K562 (cell line): ENCODE measurements at regions not wholly inside any gene's neighbourhood (a gene's known extent, or its start where the extent isn't known, plus 50 kb on each side); places are given as distances from the start of the nearest gene placed in this dataset.

ENCODE experiments used
- ATAC-seq: fragments of 200-7000 bp; cut with Tn5 transposase; 3 replicates; pipeline ENCODE4 v1.9.1; 2020; ENCODE audit warnings: moderate library complexity
- BruUV-seq: library from RNA; stranded (reverse); fragments of 400-500 nt; replicated peaks from 2 replicates; lab custom pipeline; 2021; lab: Mats Ljungman, UMichigan
- CTCF ChIA-PET: fragments of 300-600 bp; formaldehyde crosslinking; extraction: SDS; loops from one replicate; lab custom pipeline; 2021; ENCODE audit warnings: low intra/inter-chr PET ratio; lab: Yijun Ruan, JAX
- POLR2A ChIA-PET: fragments of 300-600, 350-650 bp; sonication (Branson Sonifier 250); formaldehyde crosslinking; extraction: SDS; loops from one replicate; lab custom pipeline; 2021; ENCODE audit warnings: antibody characterized with exemption, inconsistent platforms; lab: Yijun Ruan, JAX
- DNase-seq, 4 experiments: peaks; one replicate each; pipeline versions ENCODE4 v3.0.0 to v3.0.0-alpha.2; 2011 to 2018; ENCODE audit warnings: low spot score in 3 of 4, mixed read lengths in 3 of 4; ENCODE audit errors: extremely low read depth in 1 of 4
- FAIRE-seq: peaks from 2 replicates; lab custom pipeline; 2011; peaks lifted over from hg19 to GRCh38; lab: Jason Lieb, UNC
- H2AFZ ChIP-seq: 2 replicates; pipeline ENCODE4 v1.6.0; 2011; ENCODE audit warnings: low read depth, low read length, control low read depth, inconsistent platforms
- H3K27ac ChIP-seq: fragments of 200-600 bp; 3 replicates; pipeline ENCODE4 v1.8.0; 2011; ENCODE audit warnings: low read depth, mild to moderate bottlenecking, control low read depth, inconsistent platforms, low read length, moderate library complexity, mixed read lengths; ENCODE audit errors: extremely low read depth
- H3K27me3 ChIP-seq, 2 experiments: fragments of 300-600 bp in 1 of 2; 2 replicates in 1 of 2; 3 replicates in 1 of 2; pipeline versions ENCODE4 v1.6.0 to v1.8.0; 2011; ENCODE audit warnings: inconsistent platforms in 2 of 2, low read length in 2 of 2, mild to moderate bottlenecking in 1 of 2, mixed read lengths in 1 of 2, moderate library complexity in 1 of 2; ENCODE audit not compliant: control insufficient read depth in 2 of 2, insufficient read depth in 2 of 2
- H3K36me3 ChIP-seq: fragments of 300-600 bp; 3 replicates; pipeline ENCODE4 v1.8.0; 2011; ENCODE audit warnings: mild to moderate bottlenecking, low read length, inconsistent platforms; ENCODE audit not compliant: control insufficient read depth, insufficient read depth
- H3K4me1 ChIP-seq, 2 experiments: fragments of 200-600 bp in 1 of 2; replicated peaks in 1 of 2; 2 replicates in 1 of 2; 3 replicates in 1 of 2; pipeline versions ENCODE4 v1.5.1 to v1.8.0; 2011; ENCODE audit warnings: inconsistent platforms in 2 of 2, low read length in 2 of 2, mild to moderate bottlenecking in 1 of 2, mixed read lengths in 1 of 2, moderate library complexity in 1 of 2; ENCODE audit not compliant: control insufficient read depth in 2 of 2, insufficient read depth in 2 of 2
- H3K4me2 ChIP-seq: 2 replicates; pipeline ENCODE4 v1.6.1; 2011; ENCODE audit warnings: low read length, control low read depth, inconsistent platforms, mixed read lengths; ENCODE audit not compliant: insufficient read depth
- H3K4me3 ChIP-seq: fragments of 200-600 bp; sonication (generic), shearing (Covaris generic); 2 replicates; pipeline ENCODE4 v1.5.1; 2016; ENCODE audit warnings: control low read depth, inconsistent platforms
- H3K79me2 ChIP-seq: fragments of 200-600 bp; 3 replicates; pipeline ENCODE4 v1.8.0; 2011; ENCODE audit warnings: low read length, inconsistent platforms; ENCODE audit not compliant: control insufficient read depth, insufficient read depth
- H3K9ac ChIP-seq, 2 experiments: 2 replicates each; pipeline versions ENCODE4 v1.6.0 to v1.6.1; 2011; ENCODE audit warnings: low read depth in 2 of 2, low read length in 2 of 2, control low read depth in 1 of 2, inconsistent platforms in 1 of 2, mild to moderate bottlenecking in 1 of 2, mixed read lengths in 1 of 2; ENCODE audit not compliant: insufficient read depth in 1 of 2
- H3K9me1 ChIP-seq: one replicate; pipeline ENCODE4 v1.6.0; 2011; ENCODE audit warnings: inconsistent platforms, mild to moderate bottlenecking, low read length, moderate library complexity; ENCODE audit not compliant: control insufficient read depth, insufficient read depth
- H3K9me3 ChIP-seq: replicated peaks from 2 replicates; pipeline ENCODE4 v1.5.1; 2011; ENCODE audit warnings: low read depth, low read length, inconsistent platforms; ENCODE audit not compliant: control insufficient read depth, insufficient read depth
- H4K20me1 ChIP-seq: replicated peaks from 2 replicates; pipeline ENCODE4 v1.6.1; 2011; ENCODE audit warnings: low read length, inconsistent platforms, mixed read lengths; ENCODE audit not compliant: control insufficient read depth, insufficient read depth
- BRCA1 ChIP-seq, 2 experiments: fragments of 450-650 bp in 1 of 2; sonication (generic) in 1 of 2; formaldehyde crosslinking in 1 of 2; IDR thresholded peaks; 2 replicates each; pipeline versions ENCODE4 v1.5.0 to v1.6.1; 2017 to 2020; ENCODE audit warnings: mild to moderate bottlenecking in 1 of 2, missing genetic modification reagents in 1 of 2
- CBX8 ChIP-seq: fragments of 200-600 bp; sonication (generic); IDR thresholded peaks from 2 replicates; pipeline ENCODE4 v1.6.1; 2012; ENCODE audit warnings: borderline replicate concordance, mixed run types, low read depth, mild to moderate bottlenecking, moderate library complexity, mixed read lengths, low read length, control low read depth, inconsistent platforms; ENCODE audit not compliant: poor library complexity, severe bottlenecking; ENCODE audit errors: extremely low read depth
- NR4A1 ChIP-seq, 2 experiments: fragments of 250-450 bp in 1 of 2; fragments of 450-650 bp in 1 of 2; sonication (Bioruptor Pico) in 1 of 2; IDR thresholded peaks; 2 replicates each; pipeline versions ENCODE4 v1.4.0 to v1.6.1; 2016 to 2020; ENCODE audit warnings: mild to moderate bottlenecking in 2 of 2, missing compliant biosample characterization in 1 of 2, missing genetic modification characterization in 1 of 2, moderate library complexity in 1 of 2
- PKNOX1 ChIP-seq: fragments of 450-650 bp; IDR thresholded peaks from 2 replicates; pipeline ENCODE4 v1.6.1; 2016
- PURB ChIP-seq: sonication (generic); formaldehyde crosslinking; IDR thresholded peaks from 2 replicates; pipeline ENCODE4 v1.9.0; 2021; ENCODE audit warnings: low read depth, mild to moderate bottlenecking, missing genetic modification reagents
- RNF2 ChIP-seq: sonication (generic); IDR thresholded peaks from 2 replicates; pipeline ENCODE4 v1.6.1; 2016
- SMAD2 ChIP-seq: fragments of 150-350 bp; IDR thresholded peaks from 2 replicates; pipeline ENCODE4 v1.6.1; 2014; ENCODE audit warnings: low read depth, mild to moderate bottlenecking, low read length
- SNIP1 ChIP-seq: fragments of 450-650 bp; IDR thresholded peaks from 2 replicates; pipeline ENCODE4 v1.7.1; 2017; ENCODE audit warnings: low read depth, mild to moderate bottlenecking
- TOE1 ChIP-seq, 2 experiments: fragments of 450-650 bp in 1 of 2; sonication (generic) in 1 of 2; formaldehyde crosslinking in 1 of 2; IDR thresholded peaks; 2 replicates each; pipeline versions ENCODE4 v1.7.1 to v1.8.0; 2016 to 2022; ENCODE audit warnings: borderline replicate concordance in 2 of 2, mild to moderate bottlenecking in 2 of 2, antibody characterized with exemption in 1 of 2, inconsistent platforms in 1 of 2, low read depth in 1 of 2, missing genetic modification reagents in 1 of 2, moderate library complexity in 1 of 2
- ZNF282 ChIP-seq: sonication (generic); formaldehyde crosslinking; IDR thresholded peaks from 2 replicates; pipeline ENCODE4 v1.8.1; 2023; ENCODE audit warnings: missing genetic modification reagents
- ZNF75A ChIP-seq: fragments of 450-650 bp; formaldehyde crosslinking; IDR thresholded peaks from 2 replicates; pipeline ENCODE4 v1.4.0; 2020; ENCODE audit warnings: mild to moderate bottlenecking
- WGBS: fragments of 100-300 bp; shearing (Covaris generic); methylation state at CpG from one replicate; pipeline ENCODE4 v1.1.6; 2016; ENCODE audit warnings: low coverage, mixed read lengths; ENCODE audit not compliant: insufficient coverage; ENCODE audit errors: missing lambda C conversion rate; 5-methylcytosine and 5-hydroxymethylcytosine counted together
- in situ Hi-C: fragments of 300-500 bp; cut with MboI; formaldehyde crosslinking; loops from 4 replicates; pipeline ENCODE4 v1.15.0; 2018; ENCODE audit warnings: inconsistent platforms, mixed read lengths
- intact Hi-C: fragments of 100-400 bp; cut with micrococcal nuclease; formaldehyde crosslinking; loops from 2 replicates; pipeline ENCODE4 v1.14.2; 2022

- intact Hi-C loops (no loop called here), in situ Hi-C loops (no loop called here)
- 0% methylated on average over 4 of the region's 4 CpGs for WGBS
- no peaks in the 10 kb centered on the region for H3K9me1 ChIP-seq
- BruUV-seq = no TSS peak
- H2AFZ ChIP-seq = no peak overlapping the region
- ChIA-PET CTCF (no interaction called here), POLR2A (no interaction called here)
- no peak overlapping the region for H3K27ac ChIP-seq
- DNase-seq = no peak
- H3K4me2 ChIP-seq = no peak overlapping the region
- no peaks in the 10 kb centered on the region for H3K4me1 ChIP-seq
- no peak for FAIRE-seq
- H3K27me3 ChIP-seq = peaks cover 0 to 15% of the 10 kb centered on the region in 2 experiments; a peak in 3 of 5 replicates
- TF ChIP-seq ZNF282 (CRISPR knock-in tag) = no peak
- no peak for TF ChIP-seq NR4A1 (CRISPR knock-in tag; IDR thresholded peaks at IDR 0.05)
- no peak for TF ChIP-seq NR4A1 (tag; IDR thresholded peaks at IDR 0.05)
- peak; percentile 47 for TF ChIP-seq PKNOX1
- no peak for TF ChIP-seq SMAD2
- no peaks in the 10 kb centered on the region for H3K79me2 ChIP-seq
- H3K4me3 ChIP-seq = no peak overlapping the region
- no peak for ATAC-seq
- H3K36me3 ChIP-seq = no peaks in the 10 kb centered on the region
- H4K20me1 ChIP-seq = no peaks in the 10 kb centered on the region
- H3K9ac ChIP-seq = no peak overlapping the region
- H3K9me3 ChIP-seq = no peaks in the 10 kb centered on the region
These were observed 127.2 kb upstream of the SLC25A13 start for GRCh38 chr7:96449094-96449493.

- no peak overlapping the region for H3K4me2 ChIP-seq
- no peak for ATAC-seq
- H3K27ac ChIP-seq = no peak overlapping the region
- no peaks in the 10 kb centered on the region for H3K9me3 ChIP-seq
- no peak overlapping the region for H3K9ac ChIP-seq
- H3K27me3 ChIP-seq = peaks cover 0 to 15% of the 10 kb centered on the region in 2 experiments; a peak in 3 of 5 replicates
- no peak overlapping the region for H2AFZ ChIP-seq
- no peak for TF ChIP-seq BRCA1 (IDR thresholded peaks at IDR 0.05)
- no peak for TF ChIP-seq BRCA1 (CRISPR knock-in tag; IDR thresholded peaks at IDR 0.05)
- no peak for TF ChIP-seq PURB (CRISPR knock-in tag)
- peak; percentile 82 for TF ChIP-seq CBX8
- 0 out of 2 replicates have a peak, but pooled peaks have one; percentile 18 for TF ChIP-seq RNF2
- TF ChIP-seq SNIP1 = no peak
- TF ChIP-seq TOE1 (IDR thresholded peaks at IDR 0.05; ENCODE audit: borderline replicate concordance) = no peak
- no peak for TF ChIP-seq TOE1 (CRISPR knock-in tag; IDR thresholded peaks at IDR 0.05; ENCODE audit: borderline replicate concordance, low read depth)
- no peak for TF ChIP-seq ZNF75A (CRISPR knock-in tag)
- no peak for FAIRE-seq
- H3K36me3 ChIP-seq = no peaks in the 10 kb centered on the region
- in situ Hi-C loops = no loop called here
- no peaks in the 10 kb centered on the region for H3K79me2 ChIP-seq
- no peaks in the 10 kb centered on the region for H3K9me1 ChIP-seq
- 0% methylated on average over 5 of the region's 5 CpGs for WGBS
- no peak for DNase-seq
- ChIA-PET POLR2A (interaction anchor here (1.5 kb wide), 1 partner anchor 26 kb away, joined by 5 read pairs; no protein-coding TSS in a partner anchor), CTCF (no interaction called here)
- H4K20me1 ChIP-seq = no peaks in the 10 kb centered on the region
- H3K4me3 ChIP-seq = no peak overlapping the region
- intact Hi-C loops = no loop called here
- no peaks in the 10 kb centered on the region for H3K4me1 ChIP-seq
- BruUV-seq = no TSS peak
These were observed 125.3 kb upstream of the SLC25A13 start for GRCh38 chr7:96447109-96447645.
